ENCODE measurements at regions not wholly inside any gene's neighbourhood (a gene's known extent, or its start where the extent isn't known, plus 50 kb on each side); places are given as distances from the start of the nearest gene placed in this dataset.

- H3K9me3 ChIP-seq (ENCODE audit: control insufficient read depth, low read length), result no peaks in the 10 kb centered on the region
- DNase-seq (ENCODE audit: low read depth), result no peak
- no peaks in the 10 kb centered on the region for H3K27me3 ChIP-seq (replicated peaks; ENCODE audit: control insufficient read depth, insufficient read depth, low read length)
- H3K4me3 ChIP-seq (ENCODE audit: low read length), result no peak overlapping the region
- H3K4me1 ChIP-seq (ENCODE audit: control insufficient read depth, insufficient read depth, low read length), result no peaks in the 10 kb centered on the region
- H3K36me3 ChIP-seq (ENCODE audit: control insufficient read depth, insufficient read depth, low read length, severe bottlenecking), result no peaks in the 10 kb centered on the region
- H3K9ac ChIP-seq (ENCODE audit: low read length), result no peak overlapping the region
Observed at GRCh38 chr10:63077800-63078199, 55.3 kb upstream of the NRBF2 start.

- no peak for DNase-seq (ENCODE audit: low read depth)
- H3K27me3 ChIP-seq (replicated peaks; ENCODE audit: control insufficient read depth, insufficient read depth, low read length), result no peaks in the 10 kb centered on the region
- H3K9me3 ChIP-seq (ENCODE audit: control insufficient read depth, low read length), result no peaks in the 10 kb centered on the region
- no peaks in the 10 kb centered on the region for H3K4me1 ChIP-seq (ENCODE audit: control insufficient read depth, insufficient read depth, low read length)
- no peaks in the 10 kb centered on the region for H3K36me3 ChIP-seq (ENCODE audit: control insufficient read depth, insufficient read depth, low read length, severe bottlenecking)
- no peak overlapping the region for H3K4me3 ChIP-seq (ENCODE audit: low read length)
- no peak overlapping the region for H3K9ac ChIP-seq (ENCODE audit: low read length)
Observed at GRCh38 chr10:63072951-63073350, 60.2 kb upstream of the NRBF2 start.

- no peak for DNase-seq (ENCODE audit: low read depth)
- Histone ChIP-seq H3K9ac (ENCODE audit: low read length) (no peak overlapping the region), H3K36me3 (ENCODE audit: control insufficient read depth, insufficient read depth, low read length, severe bottlenecking) (no peaks in the 10 kb centered on the region), H3K27me3 (replicated peaks; ENCODE audit: control insufficient read depth, insufficient read depth, low read length) (no peaks in the 10 kb centered on the region), H3K4me1 (ENCODE audit: control insufficient read depth, insufficient read depth, low read length) (no peaks in the 10 kb centered on the region), H3K4me3 (ENCODE audit: low read length) (no peak overlapping the region), H3K9me3 (ENCODE audit: control insufficient read depth, low read length) (no peaks in the 10 kb centered on the region)
Observed at GRCh38 chr10:63071145-63071544, 62.0 kb upstream of the NRBF2 start.

- H3K4me3 ChIP-seq (ENCODE audit: low read length), result no peak overlapping the region
- no peaks in the 10 kb centered on the region for H3K9me3 ChIP-seq (ENCODE audit: control insufficient read depth, low read length)
- H3K36me3 ChIP-seq (ENCODE audit: control insufficient read depth, insufficient read depth, low read length, severe bottlenecking), result no peaks in the 10 kb centered on the region
- no peaks in the 10 kb centered on the region for H3K4me1 ChIP-seq (ENCODE audit: control insufficient read depth, insufficient read depth, low read length)
- no peak for DNase-seq (ENCODE audit: low read depth)
- no peak overlapping the region for H3K9ac ChIP-seq (ENCODE audit: low read length)
- H3K27me3 ChIP-seq (replicated peaks; ENCODE audit: control insufficient read depth, insufficient read depth, low read length), result no peaks in the 10 kb centered on the region
Observed at GRCh38 chr10:63069318-63069717, 63.8 kb upstream of the NRBF2 start.

- DNase-seq (ENCODE audit: low read depth), result peak; percentile 61
- Histone ChIP-seq H3K4me1 (ENCODE audit: control insufficient read depth, insufficient read depth, low read length) (no peaks in the 10 kb centered on the region), H3K9ac (ENCODE audit: low read length) (no peak overlapping the region), H3K36me3 (ENCODE audit: control insufficient read depth, insufficient read depth, low read length, severe bottlenecking) (no peaks in the 10 kb centered on the region), H3K27me3 (replicated peaks; ENCODE audit: control insufficient read depth, insufficient read depth, low read length) (no peaks in the 10 kb centered on the region), H3K4me3 (ENCODE audit: low read length) (no peak overlapping the region), H3K9me3 (ENCODE audit: control insufficient read depth, low read length) (no peaks in the 10 kb centered on the region)
Observed at GRCh38 chr10:63068246-63068645, 64.9 kb upstream of the NRBF2 start.

- Histone ChIP-seq H3K36me3 (ENCODE audit: control insufficient read depth, insufficient read depth, low read length, severe bottlenecking) (no peaks in the 10 kb centered on the region), H3K27me3 (replicated peaks; ENCODE audit: control insufficient read depth, insufficient read depth, low read length) (no peaks in the 10 kb centered on the region), H3K9me3 (ENCODE audit: control insufficient read depth, low read length) (no peaks in the 10 kb centered on the region), H3K4me3 (ENCODE audit: low read length) (no peak overlapping the region), H3K9ac (ENCODE audit: low read length) (no peak overlapping the region), H3K4me1 (ENCODE audit: control insufficient read depth, insufficient read depth, low read length) (no peaks in the 10 kb centered on the region)
- DNase-seq (ENCODE audit: low read depth), result no peak
Observed at GRCh38 chr10:63066606-63067005, 66.5 kb upstream of the NRBF2 start.

- no peaks in the 10 kb centered on the region for H3K27me3 ChIP-seq (replicated peaks; ENCODE audit: control insufficient read depth, insufficient read depth, low read length)
- H3K36me3 ChIP-seq (ENCODE audit: control insufficient read depth, insufficient read depth, low read length, severe bottlenecking), result no peaks in the 10 kb centered on the region
- DNase-seq (ENCODE audit: low read depth), result no peak
- H3K9me3 ChIP-seq (ENCODE audit: control insufficient read depth, low read length), result no peaks in the 10 kb centered on the region
- H3K4me3 ChIP-seq (ENCODE audit: low read length), result peak overlapping the region; percentile 15
- no peaks in the 10 kb centered on the region for H3K4me1 ChIP-seq (ENCODE audit: control insufficient read depth, insufficient read depth, low read length)
- no peak overlapping the region for H3K9ac ChIP-seq (ENCODE audit: low read length)
Observed at GRCh38 chr10:63064706-63065105, 68.4 kb upstream of the NRBF2 start.

GRCh38 chr10:63058236-63058635 is 74.9 kb upstream of the NRBF2 start:
- DNase-seq (ENCODE audit: low read depth), result no peak
- Histone ChIP-seq H3K9ac (ENCODE audit: low read length) (no peak overlapping the region), H3K36me3 (ENCODE audit: control insufficient read depth, insufficient read depth, low read length, severe bottlenecking) (no peaks in the 10 kb centered on the region), H3K27me3 (replicated peaks; ENCODE audit: control insufficient read depth, insufficient read depth, low read length) (no peaks in the 10 kb centered on the region), H3K4me3 (ENCODE audit: low read length) (no peak overlapping the region), H3K4me1 (ENCODE audit: control insufficient read depth, insufficient read depth, low read length) (no peaks in the 10 kb centered on the region), H3K9me3 (ENCODE audit: control insufficient read depth, low read length) (no peaks in the 10 kb centered on the region)

GRCh38 chr10:63057509-63057908 is 75.6 kb upstream of the NRBF2 start:
- DNase-seq (ENCODE audit: low read depth), result no peak
- H3K36me3 ChIP-seq (ENCODE audit: control insufficient read depth, insufficient read depth, low read length, severe bottlenecking), result no peaks in the 10 kb centered on the region
- no peaks in the 10 kb centered on the region for H3K4me1 ChIP-seq (ENCODE audit: control insufficient read depth, insufficient read depth, low read length)
- H3K9me3 ChIP-seq (ENCODE audit: control insufficient read depth, low read length), result no peaks in the 10 kb centered on the region
- no peak overlapping the region for H3K4me3 ChIP-seq (ENCODE audit: low read length)
- H3K27me3 ChIP-seq (replicated peaks; ENCODE audit: control insufficient read depth, insufficient read depth, low read length), result no peaks in the 10 kb centered on the region
- no peak overlapping the region for H3K9ac ChIP-seq (ENCODE audit: low read length)

GRCh38 chr10:63055705-63056104 is 77.4 kb upstream of the NRBF2 start:
- H3K36me3 ChIP-seq (ENCODE audit: control insufficient read depth, insufficient read depth, low read length, severe bottlenecking), result no peaks in the 10 kb centered on the region
- no peak overlapping the region for H3K9ac ChIP-seq (ENCODE audit: low read length)
- H3K4me1 ChIP-seq (ENCODE audit: control insufficient read depth, insufficient read depth, low read length), result no peaks in the 10 kb centered on the region
- DNase-seq (ENCODE audit: low read depth), result no peak
- H3K9me3 ChIP-seq (ENCODE audit: control insufficient read depth, low read length), result no peaks in the 10 kb centered on the region
- H3K4me3 ChIP-seq (ENCODE audit: low read length), result no peak overlapping the region
- no peaks in the 10 kb centered on the region for H3K27me3 ChIP-seq (replicated peaks; ENCODE audit: control insufficient read depth, insufficient read depth, low read length)

- Histone ChIP-seq H3K9me3 (ENCODE audit: control insufficient read depth, low read length) (no peaks in the 10 kb centered on the region), H3K4me1 (ENCODE audit: control insufficient read depth, insufficient read depth, low read length) (no peaks in the 10 kb centered on the region), H3K36me3 (ENCODE audit: control insufficient read depth, insufficient read depth, low read length, severe bottlenecking) (no peaks in the 10 kb centered on the region), H3K27me3 (replicated peaks; ENCODE audit: control insufficient read depth, insufficient read depth, low read length) (no peaks in the 10 kb centered on the region), H3K4me3 (ENCODE audit: low read length) (no peak overlapping the region), H3K9ac (ENCODE audit: low read length) (no peak overlapping the region)
- no peak for DNase-seq (ENCODE audit: low read depth)
Observed at GRCh38 chr10:63054889-63055611, 78.1 kb upstream of the NRBF2 start.

GRCh38 chr10:63052083-63052482 is 81.0 kb upstream of the NRBF2 start:
- Histone ChIP-seq H3K4me1 (ENCODE audit: control insufficient read depth, insufficient read depth, low read length) (no peaks in the 10 kb centered on the region), H3K27me3 (replicated peaks; ENCODE audit: control insufficient read depth, insufficient read depth, low read length) (no peaks in the 10 kb centered on the region), H3K36me3 (ENCODE audit: control insufficient read depth, insufficient read depth, low read length, severe bottlenecking) (no peaks in the 10 kb centered on the region), H3K9ac (ENCODE audit: low read length) (no peak overlapping the region), H3K4me3 (ENCODE audit: low read length) (no peak overlapping the region), H3K9me3 (ENCODE audit: control insufficient read depth, low read length) (peaks cover 3% of the 10 kb centered on the region)
- no peak for DNase-seq (ENCODE audit: low read depth)

Measured in adipocyte (in vitro differentiated cells).